ENCODE measurements at regions not wholly inside any gene's neighbourhood (a gene's known extent, or its start where the extent isn't known, plus 50 kb on each side); places are given as distances from the start of the nearest gene placed in this dataset.
"Not testable (repeated sequence)": the region's sequence is repeated elsewhere in the genome, so short reads cannot be mapped to it uniquely, and the experiment has no call there.

- no peaks in the 10 kb centered on the region for H3K4me1 ChIP-seq
- no peak for TF ChIP-seq CTCF (IDR thresholded peaks at IDR 0.05)
- no peaks in the 10 kb centered on the region for H3K27me3 ChIP-seq
- ATAC-seq: no peak
- no peaks in the 10 kb centered on the region for H3K36me3 ChIP-seq
- WGBS, 2 donors: 66 to 71% methylated on average over 4 of the region's 4 CpGs
- DNase-seq: no peak
- intact Hi-C loops (cut with DNase I): no loop called here
- H3K4me3 ChIP-seq: no peak overlapping the region
- no peak overlapping the region for H3K27ac ChIP-seq
- H3K9me3 ChIP-seq: no peaks in the 10 kb centered on the region
These were observed 270.5 kb downstream of the TTC6 start for GRCh38 chr14:37865719-37866549.

- WGBS, 2 donors: 42 to 44% methylated on average over 2 of the region's 2 CpGs
- intact Hi-C loops (cut with DNase I): loop anchor here in 9 of 10 donors (5.0 to 10.0 kb wide), 6 partner anchors 157 to 637 kb away; no protein-coding TSS in a partner anchor
These were observed 274.2 kb downstream of the TTC6 start for GRCh38 chr14:37869633-37870032.

GRCh38 chr14:37870170-37870569 is 274.7 kb downstream of the TTC6 start:
- Histone ChIP-seq H3K9me3 (no peaks in the 10 kb centered on the region), H3K4me1 (peaks cover 0 to 10% (median 0%) of the 10 kb centered on the region in 9 donors), H3K36me3 (no peaks in the 10 kb centered on the region), H3K27ac (no peak overlapping the region), H3K27me3 (no peaks in the 10 kb centered on the region), H3K4me3 (no peak overlapping the region)
- WGBS, 2 donors: 93% methylated on average over 5 of the region's 5 CpGs
- TF ChIP-seq CTCF (IDR thresholded peaks at IDR 0.05): no peak
- intact Hi-C loops (cut with DNase I): loop anchor here in 9 of 10 donors (5.0 to 10.0 kb wide), 6 partner anchors 158 to 638 kb away; no protein-coding TSS in a partner anchor
- no peak for ATAC-seq
- DNase-seq: no peak

More at GRCh38 chr14:37869633-37870032, 274.2 kb downstream of the TTC6 start:
- ATAC-seq (no peak), DNase-seq (no peak)
- peaks cover 0 to 4% (median 0%) of the 10 kb centered on the region in 9 donors for H3K4me1 ChIP-seq
- no peaks in the 10 kb centered on the region for H3K27me3 ChIP-seq
- no peak overlapping the region for H3K4me3 ChIP-seq
- H3K36me3 ChIP-seq: no peaks in the 10 kb centered on the region
- TF ChIP-seq CTCF (IDR thresholded peaks at IDR 0.05): no peak
- no peak overlapping the region for H3K27ac ChIP-seq
- H3K9me3 ChIP-seq: no peaks in the 10 kb centered on the region

GRCh38 chr14:37870632-37871346 is 275.4 kb downstream of the TTC6 start:
- TF ChIP-seq CTCF (IDR thresholded peaks at IDR 0.05): no peak
- no peak overlapping the region for H3K4me3 ChIP-seq
- H3K4me1 ChIP-seq: peaks cover 0 to 10% (median 0%) of the 10 kb centered on the region in 9 donors
- no peak for ATAC-seq
- DNase-seq: no peak
- intact Hi-C loops (cut with DNase I): loop anchor here in 9 of 10 donors (5.0 to 10.0 kb wide), 6 partner anchors 158 to 638 kb away; no protein-coding TSS in a partner anchor
- WGBS, 2 donors: 73 to 80% methylated on average over 11 of the region's 11 CpGs
- no peaks in the 10 kb centered on the region for H3K9me3 ChIP-seq
- H3K27ac ChIP-seq: no peak overlapping the region
- H3K27me3 ChIP-seq: no peaks in the 10 kb centered on the region
- no peaks in the 10 kb centered on the region for H3K36me3 ChIP-seq

- not testable (repeated sequence) for H3K4me1 ChIP-seq, DNase-seq, H3K36me3 ChIP-seq, H3K4me3 ChIP-seq, H3K27ac ChIP-seq, ATAC-seq, H3K27me3 ChIP-seq, H3K9me3 ChIP-seq
- intact Hi-C loops (cut with DNase I): loop anchor here (2.0 to 10.0 kb wide), 8 partner anchors 162 to 642 kb away; no protein-coding TSS in a partner anchor
- WGBS, 2 donors: 93 to 95% methylated on average over 10 of the region's 10 CpGs
These were observed 278.6 kb downstream of the TTC6 start for GRCh38 chr14:37874065-37874428.

Measured in heart right ventricle (tissue), 16 donors.